ENCODE measurements at regions not wholly inside any gene's neighbourhood (a gene's known extent, or its start where the extent isn't known, plus 50 kb on each side); places are given as distances from the start of the nearest gene placed in this dataset.

GRCh38 chr7:95715274-95715673 lies 57.1 kb upstream of the DYNC1I1 start:
- TF ChIP-seq CTCF (IDR thresholded peaks at IDR 0.05) = no peak
- TF ChIP-seq EZH2phosphoT487 (IDR thresholded peaks at IDR 0.05) = no peak
